Nephron progenitor cell (in vitro differentiated cells): ENCODE measurements at regions not wholly inside any gene's neighbourhood (a gene's known extent, or its start where the extent isn't known, plus 50 kb on each side); places are given as distances from the start of the nearest gene placed in this dataset.

ENCODE experiments used
- DNase-seq: peaks from one replicate; pipeline ENCODE4 v3.0.0; 2021
- H3K27ac Mint-ChIP-seq: 2 replicates; pipeline ENCODE4 v1.8.0; 2021; ENCODE audit warnings: mild to moderate bottlenecking, moderate library complexity, mixed read lengths
- H3K27me3 Mint-ChIP-seq: 2 replicates; pipeline ENCODE4 v1.8.0; 2021; ENCODE audit warnings: mild to moderate bottlenecking, low read depth, mixed read lengths; ENCODE audit not compliant: poor library complexity
- H3K36me3 Mint-ChIP-seq: 2 replicates; pipeline ENCODE4 v1.8.0; 2021; ENCODE audit warnings: low read depth, mixed read lengths
- H3K4me1 Mint-ChIP-seq: 2 replicates; pipeline ENCODE4 v1.8.0; 2021; ENCODE audit warnings: mixed read lengths
- H3K4me3 Mint-ChIP-seq: 2 replicates; pipeline ENCODE4 v1.8.0; 2021; ENCODE audit warnings: mild to moderate bottlenecking, moderate library complexity, mixed read lengths
- H3K9me3 Mint-ChIP-seq: 2 replicates; pipeline ENCODE4 v1.8.0; 2021; ENCODE audit warnings: mild to moderate bottlenecking, moderate library complexity, mixed read lengths
- CTCF ChIP-seq: fragments of 200-600 bp; sonication (generic); IDR thresholded peaks from 2 replicates; pipeline ENCODE4 v1.5.0; 2021; ENCODE audit warnings: antibody characterized with exemption

- no peaks in the 10 kb centered on the region for H3K9me3 Mint-ChIP-seq
- no peak overlapping the region for H3K4me3 Mint-ChIP-seq
- no peak for DNase-seq
- H3K4me1 Mint-ChIP-seq, result peaks cover 37% of the 10 kb centered on the region
- no peak overlapping the region for H3K27ac Mint-ChIP-seq
- no peaks in the 10 kb centered on the region for H3K36me3 Mint-ChIP-seq
- TF ChIP-seq CTCF, result no peak
- peaks cover 4% of the 10 kb centered on the region for H3K27me3 Mint-ChIP-seq
These were observed 175.8 kb upstream of the ATP11B start for GRCh38 chr3:182617500-182617899.

GRCh38 chr3:182618085-182618732 is 175.1 kb upstream of the ATP11B start:
- Mint-ChIP-seq H3K4me3 (no peak overlapping the region), H3K27ac (no peak overlapping the region), H3K9me3 (no peaks in the 10 kb centered on the region), H3K36me3 (no peaks in the 10 kb centered on the region), H3K4me1 (peaks cover 37% of the 10 kb centered on the region), H3K27me3 (peaks cover 4% of the 10 kb centered on the region)
- peak; percentile 73 for TF ChIP-seq CTCF
- peak; percentile 15 for DNase-seq

GRCh38 chr3:182618981-182619591 is 174.2 kb upstream of the ATP11B start:
- no peak overlapping the region for H3K27ac Mint-ChIP-seq
- no peaks in the 10 kb centered on the region for H3K36me3 Mint-ChIP-seq
- peaks cover 37% of the 10 kb centered on the region for H3K4me1 Mint-ChIP-seq
- no peak overlapping the region for H3K4me3 Mint-ChIP-seq
- DNase-seq, result no peak
- H3K27me3 Mint-ChIP-seq, result peaks cover 4% of the 10 kb centered on the region
- no peaks in the 10 kb centered on the region for H3K9me3 Mint-ChIP-seq
- TF ChIP-seq CTCF, result no peak

GRCh38 chr3:182620723-182621434 is 172.4 kb upstream of the ATP11B start:
- Mint-ChIP-seq H3K4me1 (peaks cover 31% of the 10 kb centered on the region), H3K36me3 (no peaks in the 10 kb centered on the region), H3K4me3 (no peak overlapping the region), H3K9me3 (peaks cover 12% of the 10 kb centered on the region), H3K27me3 (peaks cover 4% of the 10 kb centered on the region), H3K27ac (no peak overlapping the region)
- no peak for TF ChIP-seq CTCF
- DNase-seq, result no peak

GRCh38 chr3:182621435-182622240 is 171.7 kb upstream of the ATP11B start:
- Mint-ChIP-seq H3K9me3 (peaks cover 12% of the 10 kb centered on the region), H3K4me3 (no peak overlapping the region), H3K27ac (no peak overlapping the region), H3K4me1 (peaks cover 24% of the 10 kb centered on the region), H3K36me3 (no peaks in the 10 kb centered on the region), H3K27me3 (peaks cover 4% of the 10 kb centered on the region)
- TF ChIP-seq CTCF, result peak; percentile 46
- DNase-seq, result no peak
